Nephron (organoid): ENCODE measurements at regions not wholly inside any gene's neighbourhood (a gene's known extent, or its start where the extent isn't known, plus 50 kb on each side); places are given as distances from the start of the nearest gene placed in this dataset.

ENCODE experiments used
- H3K27ac Mint-ChIP-seq, 3 experiments: 2 replicates each; pipeline ENCODE4 v1.8.0; 2020; ENCODE audit warnings: mixed read lengths in 3 of 3, mild to moderate bottlenecking in 2 of 3, moderate library complexity in 1 of 3
- H3K27me3 Mint-ChIP-seq: 2 replicates; pipeline ENCODE4 v1.8.0; 2021; ENCODE audit warnings: low read depth, mild to moderate bottlenecking, moderate library complexity, mixed read lengths
- H3K36me3 Mint-ChIP-seq: 2 replicates; pipeline ENCODE4 v1.8.0; 2020; ENCODE audit warnings: low read depth, mixed read lengths
- H3K4me1 Mint-ChIP-seq: 2 replicates; pipeline ENCODE4 v1.8.0; 2020; ENCODE audit warnings: mixed read lengths
- H3K4me3 Mint-ChIP-seq, 3 experiments: 2 replicates each; pipeline ENCODE4 v1.8.0; 2020; ENCODE audit warnings: mild to moderate bottlenecking in 3 of 3, mixed read lengths in 3 of 3, moderate library complexity in 2 of 3
- H3K9me3 Mint-ChIP-seq: 2 replicates; pipeline ENCODE4 v1.8.0; 2020; ENCODE audit warnings: mixed read lengths
- CTCF ChIP-seq, 3 experiments: fragments of 200-600 bp; sonication (generic); IDR thresholded peaks; one replicate each; pipeline ENCODE4 v1.5.0; 2021; ENCODE audit warnings: antibody characterized with exemption in 3 of 3; ENCODE audit not compliant: unreplicated experiment in 3 of 3

DNA sequence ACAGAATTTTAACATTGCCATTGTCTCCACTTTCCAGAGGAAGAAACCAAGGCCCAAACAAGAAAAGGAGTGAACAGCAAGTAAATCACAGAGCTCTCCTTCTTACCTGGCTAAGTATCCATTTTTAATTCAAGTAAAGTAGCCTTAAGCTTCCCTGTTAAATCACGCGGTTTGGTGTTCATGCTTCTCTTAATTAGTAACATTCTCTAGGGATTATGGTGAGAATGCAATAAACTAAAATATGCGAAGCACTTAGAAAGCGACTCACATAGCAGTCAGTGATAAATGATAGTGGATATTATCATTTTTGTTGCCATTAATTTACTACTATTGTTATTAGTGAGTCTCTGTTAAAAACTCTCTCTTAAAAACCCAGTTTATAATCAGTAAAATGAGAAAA lies 630.5 kb upstream of the TMPRSS15 start:
- H3K27ac Mint-ChIP-seq: peak overlapping the region in 1 of 3 experiments; percentile 4
- no peak overlapping the region for H3K4me3 Mint-ChIP-seq
- H3K27me3 Mint-ChIP-seq: no peaks in the 10 kb centered on the region
- H3K4me1 Mint-ChIP-seq: no peaks in the 10 kb centered on the region
- no peak for TF ChIP-seq CTCF (IDR thresholded peaks at IDR 0.05; ENCODE audit: unreplicated experiment in 3 of 3)
- no peaks in the 10 kb centered on the region for H3K36me3 Mint-ChIP-seq
- peaks cover 2% of the 10 kb centered on the region for H3K9me3 Mint-ChIP-seq

GRCh38 chr21:19034560-19034959 lies 631.0 kb upstream of the TMPRSS15 start:
- Mint-ChIP-seq H3K27ac (peak overlapping the region in 1 of 3 experiments; percentile 2), H3K4me1 (no peaks in the 10 kb centered on the region), H3K9me3 (peaks cover 5% of the 10 kb centered on the region), H3K4me3 (no peak overlapping the region), H3K36me3 (no peaks in the 10 kb centered on the region), H3K27me3 (no peaks in the 10 kb centered on the region)
- no peak for TF ChIP-seq CTCF (IDR thresholded peaks at IDR 0.05; ENCODE audit: unreplicated experiment in 3 of 3)

DNA sequence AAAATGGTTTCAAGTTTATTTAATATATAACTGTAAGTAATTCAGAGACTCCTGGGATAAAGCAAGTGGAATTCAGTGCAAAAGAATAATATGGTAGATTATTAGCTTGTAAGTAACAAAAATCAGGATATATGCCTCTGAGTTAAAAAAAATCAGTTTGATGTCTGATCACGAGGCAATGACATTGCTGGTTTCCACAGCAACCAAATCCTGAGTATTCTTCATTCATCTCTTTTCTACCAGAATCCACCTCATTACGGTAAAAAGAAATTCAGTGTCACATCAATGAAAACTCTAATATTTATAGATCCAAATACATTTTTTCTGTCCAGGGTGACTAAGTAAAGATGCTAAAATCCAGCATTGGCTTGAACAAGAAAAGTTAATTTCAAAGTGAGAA lies 642.3 kb upstream of the TMPRSS15 start:
- Mint-ChIP-seq H3K27me3 (no peaks in the 10 kb centered on the region), H3K36me3 (peaks cover under 1% of the 10 kb centered on the region), H3K4me1 (no peaks in the 10 kb centered on the region), H3K27ac (no peak overlapping the region), H3K9me3 (peaks cover 10% of the 10 kb centered on the region), H3K4me3 (no peak overlapping the region)
- no peak for TF ChIP-seq CTCF (IDR thresholded peaks at IDR 0.05; ENCODE audit: unreplicated experiment in 3 of 3)

GRCh38 chr21:19048098-19048672 lies 644.6 kb upstream of the TMPRSS15 start:
- Mint-ChIP-seq H3K4me1 (no peaks in the 10 kb centered on the region), H3K9me3 (peaks cover 16% of the 10 kb centered on the region), H3K4me3 (no peak overlapping the region), H3K36me3 (no peaks in the 10 kb centered on the region), H3K27ac (no peak overlapping the region), H3K27me3 (no peaks in the 10 kb centered on the region)
- no peak for TF ChIP-seq CTCF (IDR thresholded peaks at IDR 0.05; ENCODE audit: unreplicated experiment in 3 of 3)

DNA sequence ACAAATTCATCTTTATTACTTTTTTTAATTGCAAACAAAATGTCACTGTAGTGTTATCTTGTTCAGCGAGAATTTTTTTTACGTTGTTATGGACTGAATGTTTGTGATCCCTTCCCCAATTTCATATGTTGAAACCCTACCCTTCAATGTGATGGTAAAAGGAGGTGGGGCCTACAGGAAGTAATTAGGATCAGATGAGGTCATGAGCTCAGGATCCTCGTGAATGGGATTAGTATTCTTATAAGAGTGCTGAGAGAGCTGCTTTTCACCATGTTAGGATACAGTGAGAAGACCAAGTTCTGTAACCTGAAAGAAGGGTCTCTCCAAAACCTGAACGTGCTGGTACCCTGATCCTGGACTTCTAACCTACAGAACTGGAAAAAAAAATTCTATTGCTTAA lies 646.0 kb upstream of the TMPRSS15 start:
- Mint-ChIP-seq H3K9me3 (peaks cover 21% of the 10 kb centered on the region), H3K4me1 (no peaks in the 10 kb centered on the region), H3K27ac (no peak overlapping the region), H3K4me3 (no peak overlapping the region), H3K27me3 (no peaks in the 10 kb centered on the region), H3K36me3 (no peaks in the 10 kb centered on the region)
- no peak for TF ChIP-seq CTCF (IDR thresholded peaks at IDR 0.05; ENCODE audit: unreplicated experiment in 3 of 3)

DNA sequence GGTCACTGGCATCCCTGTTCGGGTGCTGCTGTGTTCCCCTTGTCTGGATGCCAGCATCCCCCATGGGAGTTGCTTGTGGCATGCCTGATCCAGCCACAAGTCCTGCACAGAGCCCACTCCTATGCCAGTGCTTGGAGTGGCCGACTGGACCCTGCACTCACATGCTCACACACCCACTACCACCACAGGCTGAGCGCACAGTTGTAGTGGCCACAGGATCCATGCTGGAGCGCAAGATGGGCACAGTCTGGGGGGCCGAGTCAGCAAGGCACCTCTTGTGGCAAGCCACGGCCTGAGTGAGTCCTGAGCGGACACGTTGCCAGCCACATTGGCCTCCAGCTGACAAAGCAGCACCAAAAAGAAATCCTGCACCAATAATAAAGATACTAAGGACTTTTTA lies 661.6 kb upstream of the TMPRSS15 start:
- Mint-ChIP-seq H3K36me3 (no peaks in the 10 kb centered on the region), H3K27me3 (no peaks in the 10 kb centered on the region), H3K9me3 (no peaks in the 10 kb centered on the region), H3K4me3 (no peak overlapping the region), H3K27ac (no peak overlapping the region), H3K4me1 (no peaks in the 10 kb centered on the region)
- TF ChIP-seq CTCF (IDR thresholded peaks at IDR 0.05; ENCODE audit: unreplicated experiment in 3 of 3): no peak
